ENCODE measurements at regions not wholly inside any gene's neighbourhood (a gene's known extent, or its start where the extent isn't known, plus 50 kb on each side); places are given as distances from the start of the nearest gene placed in this dataset.

GRCh38 chr6:11327961-11328360, 95.5 kb upstream of the NEDD9 start:
- Histone ChIP-seq H3K27me3 (ENCODE audit: control insufficient read depth in 1 of 2, insufficient read depth in 2 of 2, low read length in 2 of 2) (no peaks in the 10 kb centered on the region), H3K9me3 (ENCODE audit: control insufficient read depth in 1 of 2, insufficient read depth in 1 of 2, low read length in 2 of 2) (no peaks in the 10 kb centered on the region), H3K4me3 (ENCODE audit: low read length) (no peak overlapping the region), H3K27ac (ENCODE audit: low read depth in 1 of 2, low read length in 2 of 2) (no peak overlapping the region), H3K36me3 (ENCODE audit: insufficient read depth, low read length) (peaks cover 41% of the 10 kb centered on the region), H3K4me1 (ENCODE audit: insufficient read depth, low read length) (peaks cover 34% of the 10 kb centered on the region)
- H3K27ac Mint-ChIP-seq = no peak overlapping the region
- CTCF ChIA-PET = no interaction called here
- ATAC-seq (ENCODE audit: poor library complexity) (no peak), DNase-seq (no peak)
- intact Hi-C loops (cut with DNase I, micrococcal nuclease) = no loop called here
- H3K4me3 Mint-ChIP-seq = no peak overlapping the region
- H3K27me3 Mint-ChIP-seq = no peaks in the 10 kb centered on the region
- TF ChIP-seq, protein P1, sequence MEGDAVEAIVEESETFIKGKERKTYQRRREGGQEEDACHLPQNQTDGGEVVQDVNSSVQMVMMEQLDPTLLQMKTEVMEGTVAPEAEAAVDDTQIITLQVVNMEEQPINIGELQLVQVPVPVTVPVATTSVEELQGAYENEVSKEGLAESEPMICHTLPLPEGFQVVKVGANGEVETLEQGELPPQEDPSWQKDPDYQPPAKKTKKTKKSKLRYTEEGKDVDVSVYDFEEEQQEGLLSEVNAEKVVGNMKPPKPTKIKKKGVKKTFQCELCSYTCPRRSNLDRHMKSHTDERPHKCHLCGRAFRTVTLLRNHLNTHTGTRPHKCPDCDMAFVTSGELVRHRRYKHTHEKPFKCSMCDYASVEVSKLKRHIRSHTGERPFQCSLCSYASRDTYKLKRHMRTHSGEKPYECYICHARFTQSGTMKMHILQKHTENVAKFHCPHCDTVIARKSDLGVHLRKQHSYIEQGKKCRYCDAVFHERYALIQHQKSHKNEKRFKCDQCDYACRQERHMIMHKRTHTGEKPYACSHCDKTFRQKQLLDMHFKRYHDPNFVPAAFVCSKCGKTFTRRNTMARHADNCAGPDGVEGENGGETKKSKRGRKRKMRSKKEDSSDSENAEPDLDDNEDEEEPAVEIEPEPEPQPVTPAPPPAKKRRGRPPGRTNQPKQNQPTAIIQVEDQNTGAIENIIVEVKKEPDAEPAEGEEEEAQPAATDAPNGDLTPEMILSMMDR (IDR thresholded peaks at IDR 0.05) = no peak
- H3K9me3 Mint-ChIP-seq = no peaks in the 10 kb centered on the region
- H3K36me3 Mint-ChIP-seq (ENCODE audit: low read depth) = peaks cover 51% of the 10 kb centered on the region
- peaks cover 63% of the 10 kb centered on the region for H3K4me1 Mint-ChIP-seq (ENCODE audit: low read depth)
- POLR2A ChIA-PET = no interaction called here

- Histone ChIP-seq H3K36me3 (ENCODE audit: insufficient read depth, low read length) (peaks cover 37% of the 10 kb centered on the region), H3K27me3 (ENCODE audit: control insufficient read depth in 1 of 2, insufficient read depth in 2 of 2, low read length in 2 of 2) (no peaks in the 10 kb centered on the region), H3K27ac (ENCODE audit: low read depth in 1 of 2, low read length in 2 of 2) (no peak overlapping the region), H3K9me3 (ENCODE audit: control insufficient read depth in 1 of 2, insufficient read depth in 1 of 2, low read length in 2 of 2) (no peaks in the 10 kb centered on the region), H3K4me1 (ENCODE audit: insufficient read depth, low read length) (peaks cover 28% of the 10 kb centered on the region), H3K4me3 (ENCODE audit: low read length) (no peak overlapping the region)
- Mint-ChIP-seq H3K27me3 (no peaks in the 10 kb centered on the region), H3K36me3 (ENCODE audit: low read depth) (peaks cover 44% of the 10 kb centered on the region), H3K9me3 (no peaks in the 10 kb centered on the region), H3K4me3 (no peak overlapping the region), H3K4me1 (ENCODE audit: low read depth) (peaks cover 51% of the 10 kb centered on the region), H3K27ac (no peak overlapping the region)
- ChIA-PET POLR2A (no interaction called here), CTCF (interaction anchor here (0.6 kb wide), 1 partner anchor 20 kb away, joined by 5 read pairs; no protein-coding TSS in a partner anchor)
- TF ChIP-seq, protein P1 (IDR thresholded peaks at IDR 0.05) = no peak
- DNase-seq (no peak), ATAC-seq (ENCODE audit: poor library complexity) (no peak)
- intact Hi-C loops (cut with DNase I, micrococcal nuclease) = no loop called here
Measured at GRCh38 chr6:11326116-11326515, 93.6 kb upstream of the NEDD9 start.

- Mint-ChIP-seq H3K9me3 (no peaks in the 10 kb centered on the region), H3K36me3 (ENCODE audit: low read depth) (peaks cover 51% of the 10 kb centered on the region), H3K4me1 (ENCODE audit: low read depth) (peaks cover 48% of the 10 kb centered on the region), H3K27me3 (no peaks in the 10 kb centered on the region), H3K27ac (peak overlapping the region; percentile 50), H3K4me3 (no peak overlapping the region)
- Histone ChIP-seq H3K9me3 (ENCODE audit: control insufficient read depth in 1 of 2, insufficient read depth in 1 of 2, low read length in 2 of 2) (no peaks in the 10 kb centered on the region), H3K4me3 (ENCODE audit: low read length) (no peak overlapping the region), H3K27me3 (ENCODE audit: control insufficient read depth in 1 of 2, insufficient read depth in 2 of 2, low read length in 2 of 2) (no peaks in the 10 kb centered on the region), H3K4me1 (ENCODE audit: insufficient read depth, low read length) (peaks cover 20% of the 10 kb centered on the region), H3K27ac (ENCODE audit: low read depth in 1 of 2, low read length in 2 of 2) (no peak overlapping the region), H3K36me3 (ENCODE audit: insufficient read depth, low read length) (peaks cover 37% of the 10 kb centered on the region)
- DNase-seq (no peak), ATAC-seq (ENCODE audit: poor library complexity) (no peak)
- POLR2A ChIA-PET = no interaction called here
- TF ChIP-seq, protein P1 (IDR thresholded peaks at IDR 0.05) = no peak
- intact Hi-C loops (cut with DNase I, micrococcal nuclease) = no loop called here
- CTCF ChIA-PET = no interaction called here
Measured at GRCh38 chr6:11324453-11325015, 92.1 kb upstream of the NEDD9 start.
